ENCODE measurements at regions not wholly inside any gene's neighbourhood (a gene's known extent, or its start where the extent isn't known, plus 50 kb on each side); places are given as distances from the start of the nearest gene placed in this dataset.

GRCh38 chrX:7447801-7448499, 300.0 kb upstream of the PUDP start:
- H3K79me2 ChIP-seq (ENCODE audit: control insufficient read depth, insufficient read depth, low read length), result no peaks in the 10 kb centered on the region

GRCh38 chrX:7446815-7447214, 298.9 kb upstream of the PUDP start:
- no peaks in the 10 kb centered on the region for H3K9me3 ChIP-seq (ENCODE audit: control insufficient read depth, insufficient read depth, low read depth, low read length)
- DNase-seq (ENCODE audit: low read depth in 2 of 2), result no peak
- H3K27ac ChIP-seq (ENCODE audit: insufficient read depth, low read length), result no peak overlapping the region
- H3K9ac ChIP-seq (ENCODE audit: insufficient read depth, low read length), result no peak overlapping the region
- H3K27me3 ChIP-seq (ENCODE audit: control insufficient read depth, insufficient read depth, low read length), result no peaks in the 10 kb centered on the region
- no peak overlapping the region for H2AFZ ChIP-seq (ENCODE audit: low read length)
- no peaks in the 10 kb centered on the region for H3K4me1 ChIP-seq (ENCODE audit: control insufficient read depth, extremely low read depth, insufficient read depth, low read length)
- H3K79me2 ChIP-seq (ENCODE audit: control insufficient read depth, insufficient read depth, low read length), result no peaks in the 10 kb centered on the region
- TF ChIP-seq EZH2 (IDR thresholded peaks at IDR 0.05; ENCODE audit: low read length, missing control alignments) (no peak), CTCF (conservative IDR thresholded peaks at IDR 0.05 in 1 of 2, IDR thresholded peaks at IDR 0.05 in 1 of 2; ENCODE audit: low read depth in 1 of 2, low read length in 2 of 2) (no peak)
- no peak overlapping the region for H3K4me2 ChIP-seq (ENCODE audit: extremely low read depth, insufficient read depth, low read length)
- H3K4me3 ChIP-seq (replicated peaks in 1 of 4; ENCODE audit: control extremely low read depth in 1 of 4, insufficient read depth in 1 of 4, low read depth in 3 of 4, low read length in 4 of 4), result no peak overlapping the region
- H4K20me1 ChIP-seq (ENCODE audit: control insufficient read depth, extremely low read depth, insufficient read depth, low read length), result no peaks in the 10 kb centered on the region
- no peaks in the 10 kb centered on the region for H3K36me3 ChIP-seq (ENCODE audit: control insufficient read depth, insufficient read depth, low read length)

More at GRCh38 chrX:7447801-7448499, 300.0 kb upstream of the PUDP start:
- Histone ChIP-seq H3K4me3 (replicated peaks in 1 of 4; ENCODE audit: control extremely low read depth in 1 of 4, insufficient read depth in 1 of 4, low read depth in 3 of 4, low read length in 4 of 4) (no peak overlapping the region), H2AFZ (ENCODE audit: low read length) (no peak overlapping the region), H3K9ac (ENCODE audit: insufficient read depth, low read length) (no peak overlapping the region), H3K36me3 (ENCODE audit: control insufficient read depth, insufficient read depth, low read length) (no peaks in the 10 kb centered on the region), H3K4me2 (ENCODE audit: extremely low read depth, insufficient read depth, low read length) (no peak overlapping the region), H3K27me3 (ENCODE audit: control insufficient read depth, insufficient read depth, low read length) (no peaks in the 10 kb centered on the region), H3K9me3 (ENCODE audit: control insufficient read depth, insufficient read depth, low read depth, low read length) (no peaks in the 10 kb centered on the region), H4K20me1 (ENCODE audit: control insufficient read depth, extremely low read depth, insufficient read depth, low read length) (no peaks in the 10 kb centered on the region), H3K4me1 (ENCODE audit: control insufficient read depth, extremely low read depth, insufficient read depth, low read length) (no peaks in the 10 kb centered on the region), H3K27ac (ENCODE audit: insufficient read depth, low read length) (no peak overlapping the region)
- TF ChIP-seq CTCF (conservative IDR thresholded peaks at IDR 0.05 in 1 of 2, IDR thresholded peaks at IDR 0.05 in 1 of 2; ENCODE audit: low read depth in 1 of 2, low read length in 2 of 2) (no peak), EZH2 (IDR thresholded peaks at IDR 0.05; ENCODE audit: low read length, missing control alignments) (no peak)
- DNase-seq (ENCODE audit: low read depth in 2 of 2), result no peak

- H3K79me2 ChIP-seq (ENCODE audit: control insufficient read depth, insufficient read depth, low read length), result no peaks in the 10 kb centered on the region
- no peak overlapping the region for H3K4me3 ChIP-seq (replicated peaks in 1 of 4; ENCODE audit: control extremely low read depth in 1 of 4, insufficient read depth in 1 of 4, low read depth in 3 of 4, low read length in 4 of 4)
- no peaks in the 10 kb centered on the region for H3K9me3 ChIP-seq (ENCODE audit: control insufficient read depth, insufficient read depth, low read depth, low read length)
- H3K27me3 ChIP-seq (ENCODE audit: control insufficient read depth, insufficient read depth, low read length), result no peaks in the 10 kb centered on the region
- no peak overlapping the region for H3K9ac ChIP-seq (ENCODE audit: insufficient read depth, low read length)
- no peak for DNase-seq (ENCODE audit: low read depth in 2 of 2)
- no peak for TF ChIP-seq CTCF (conservative IDR thresholded peaks at IDR 0.05 in 1 of 2, IDR thresholded peaks at IDR 0.05 in 1 of 2; ENCODE audit: low read depth in 1 of 2, low read length in 2 of 2)
- no peak for TF ChIP-seq EZH2 (IDR thresholded peaks at IDR 0.05; ENCODE audit: low read length, missing control alignments)
- no peak overlapping the region for H3K27ac ChIP-seq (ENCODE audit: insufficient read depth, low read length)
- H3K36me3 ChIP-seq (ENCODE audit: control insufficient read depth, insufficient read depth, low read length), result no peaks in the 10 kb centered on the region
- H4K20me1 ChIP-seq (ENCODE audit: control insufficient read depth, extremely low read depth, insufficient read depth, low read length), result no peaks in the 10 kb centered on the region
- H3K4me2 ChIP-seq (ENCODE audit: extremely low read depth, insufficient read depth, low read length), result no peak overlapping the region
- H3K4me1 ChIP-seq (ENCODE audit: control insufficient read depth, extremely low read depth, insufficient read depth, low read length), result no peaks in the 10 kb centered on the region
- H2AFZ ChIP-seq (ENCODE audit: low read length), result no peak overlapping the region
Observed at GRCh38 chrX:7444967-7445366, 297.0 kb upstream of the PUDP start.

Data from fibroblast of lung (primary cell).